GM21737 (cell line): ENCODE measurements at regions not wholly inside any gene's neighbourhood (a gene's known extent, or its start where the extent isn't known, plus 50 kb on each side); places are given as distances from the start of the nearest gene placed in this dataset.

Experiments used
- ATAC-seq: cut with Tn5 transposase; IDR thresholded peaks from one replicate; pipeline ENCODE4 v1.9.1; 2021; ENCODE audit warnings: mild to moderate bottlenecking, moderate library complexity; ENCODE audit not compliant: unreplicated experiment

GRCh38 chr3:5787861-5788488, 600.5 kb downstream of the EDEM1 start:
- no peak for ATAC-seq

- no peak for ATAC-seq
Measured at GRCh38 chr3:5788496-5788895, 601.0 kb downstream of the EDEM1 start.

GRCh38 chr3:5791558-5791957, 604.1 kb downstream of the EDEM1 start:
- ATAC-seq, result no peak

- no peak for ATAC-seq
Measured at GRCh38 chr3:5796541-5796940, 609.0 kb downstream of the EDEM1 start.

- ATAC-seq, result no peak
Measured at GRCh38 chr3:5798809-5799208, 611.3 kb downstream of the EDEM1 start.

- ATAC-seq, result no peak
Measured at GRCh38 chr3:5799398-5799797, 611.9 kb downstream of the EDEM1 start.

GRCh38 chr3:5800965-5801364, 613.5 kb downstream of the EDEM1 start:
- no peak for ATAC-seq

GRCh38 chr3:5806192-5806591, 618.7 kb downstream of the EDEM1 start:
- ATAC-seq, result no peak

- no peak for ATAC-seq
Measured at GRCh38 chr3:5809586-5810246, 622.2 kb downstream of the EDEM1 start.

- ATAC-seq, result no peak
Measured at GRCh38 chr3:5811016-5811415, 623.5 kb downstream of the EDEM1 start.

GRCh38 chr3:5813521-5813920, 626.0 kb downstream of the EDEM1 start:
- no peak for ATAC-seq

- no peak for ATAC-seq
Measured at GRCh38 chr3:5822843-5823242, 635.3 kb downstream of the EDEM1 start.

- ATAC-seq, result no peak
Measured at GRCh38 chr3:5826467-5826866, 639.0 kb downstream of the EDEM1 start.

GRCh38 chr3:5828251-5828650, 640.7 kb downstream of the EDEM1 start:
- ATAC-seq, result no peak

- no peak for ATAC-seq
Measured at GRCh38 chr3:5840056-5840455, 652.5 kb downstream of the EDEM1 start.

- no peak for ATAC-seq
Measured at GRCh38 chr3:5841599-5841998, 654.1 kb downstream of the EDEM1 start.

- ATAC-seq, result no peak
Measured at GRCh38 chr3:5846261-5846660, 658.8 kb downstream of the EDEM1 start.

- no peak for ATAC-seq
Measured at GRCh38 chr3:5861151-5861550, 673.6 kb downstream of the EDEM1 start.

GRCh38 chr3:5874931-5875341, 687.4 kb downstream of the EDEM1 start:
- no peak for ATAC-seq

GRCh38 chr3:5888851-5889250, 701.3 kb downstream of the EDEM1 start:
- no peak for ATAC-seq

- no peak for ATAC-seq
Measured at GRCh38 chr3:5889374-5889773, 701.9 kb downstream of the EDEM1 start.

- no peak for ATAC-seq
Measured at GRCh38 chr3:5891711-5892110, 704.2 kb downstream of the EDEM1 start.

GRCh38 chr3:5898106-5898505, 710.6 kb downstream of the EDEM1 start:
- ATAC-seq, result no peak
